C4-2B (cell line): ENCODE measurements at regions not wholly inside any gene's neighbourhood (a gene's known extent, or its start where the extent isn't known, plus 50 kb on each side); places are given as distances from the start of the nearest gene placed in this dataset.
"Not testable (repeated sequence)": the region's sequence is repeated elsewhere in the genome, so short reads cannot be mapped to it uniquely, and the experiment has no call there.

Experiments
- CTCF ChIP-seq: fragments of 450-650 bp; conservative IDR thresholded peaks from 2 replicates; pipeline ENCODE4 v1.5.1; 2017; ENCODE audit warnings: mild to moderate bottlenecking
- ZFX ChIP-seq: fragments of 450-650 bp; IDR thresholded peaks from 2 replicates; pipeline ENCODE4 v1.6.1; 2017

GRCh38 chr12:63427969-63428368 lies 240.3 kb downstream of the DPY19L2 start:
- not testable (repeated sequence) for TF ChIP-seq CTCF, ZFX
